ENCODE measurements at regions not wholly inside any gene's neighbourhood (a gene's known extent, or its start where the extent isn't known, plus 50 kb on each side); places are given as distances from the start of the nearest gene placed in this dataset.
"Not testable (repeated sequence)": the region's sequence is repeated elsewhere in the genome, so short reads cannot be mapped to it uniquely, and the experiment has no call there.

DNA sequence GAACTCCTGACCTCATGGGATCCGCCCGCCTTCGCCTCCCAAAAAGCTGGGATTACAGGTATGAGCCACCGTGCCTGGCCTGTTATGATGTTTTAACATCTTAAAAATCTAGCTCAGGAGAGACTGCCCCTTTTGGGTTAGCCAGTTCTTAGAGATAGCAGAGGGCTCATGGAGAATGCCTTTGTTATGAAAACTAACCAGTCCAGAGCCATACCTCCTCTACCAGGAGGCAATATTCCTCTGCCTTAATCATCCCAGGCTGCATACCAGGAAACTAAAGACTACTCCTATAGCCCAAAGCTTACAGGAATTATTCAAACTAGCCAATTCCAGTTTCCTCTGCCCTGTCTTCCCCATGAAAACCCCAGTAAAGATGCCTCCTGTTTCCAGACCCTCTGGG, 96.0 kb upstream of the MDM1 start:
- peak; percentile 70 for DNase-seq

- DNase-seq = peak; percentile 89
Measured at GRCh38 chr12:68428724-68429501, 96.8 kb upstream of the MDM1 start.

GRCh38 chr12:68429696-68430095, 97.5 kb upstream of the MDM1 start:
- no peak for DNase-seq

DNA sequence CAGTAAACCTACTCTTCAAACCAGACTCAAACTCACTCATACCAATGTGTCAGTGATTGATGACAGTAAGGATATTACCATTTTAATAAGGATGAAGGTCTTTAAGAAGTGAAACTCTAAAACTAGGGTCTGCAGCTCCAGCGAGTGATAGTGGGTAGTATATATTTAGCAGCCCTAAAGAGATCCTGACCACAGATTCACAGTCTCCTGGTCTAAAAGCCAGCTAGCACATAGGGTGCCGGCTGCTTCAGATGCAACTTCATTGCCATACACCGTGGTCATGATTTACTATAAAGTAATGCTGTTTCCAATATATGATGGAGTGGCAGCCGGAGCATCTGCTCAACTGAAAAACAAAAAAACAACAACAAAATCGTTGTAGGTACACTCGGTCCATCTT, 99.6 kb upstream of the MDM1 start:
- DNase-seq = no peak

GRCh38 chr12:68432622-68433021, 100.5 kb upstream of the MDM1 start:
- peak; percentile 52 for DNase-seq

GRCh38 chr12:68434391-68435298, 102.5 kb upstream of the MDM1 start:
- no peak for DNase-seq

GRCh38 chr12:68435299-68435637, 103.1 kb upstream of the MDM1 start:
- DNase-seq = no peak

DNA sequence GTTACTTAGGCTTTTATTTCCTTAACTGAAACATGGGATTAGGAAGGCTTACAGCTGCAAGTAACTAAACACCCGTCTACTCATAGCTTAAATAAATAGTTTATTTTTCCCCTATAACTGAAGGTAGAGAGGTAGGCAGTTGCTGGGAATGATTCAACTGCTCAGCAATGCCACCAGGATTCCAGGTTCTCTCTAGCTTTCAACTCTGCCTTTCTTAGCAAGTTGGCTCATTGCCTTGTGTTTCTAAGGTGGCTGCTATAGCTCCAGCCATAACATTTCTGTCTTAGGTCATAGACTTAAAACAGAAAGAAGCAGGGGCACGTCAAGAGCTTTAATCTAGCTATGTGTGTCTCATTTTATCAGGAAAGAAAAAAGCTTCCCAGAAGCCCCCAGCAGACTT, 103.7 kb upstream of the MDM1 start:
- peak; percentile 65 for DNase-seq

- no peak for DNase-seq
Measured at GRCh38 chr12:68438601-68439000, 106.4 kb upstream of the MDM1 start.

DNA sequence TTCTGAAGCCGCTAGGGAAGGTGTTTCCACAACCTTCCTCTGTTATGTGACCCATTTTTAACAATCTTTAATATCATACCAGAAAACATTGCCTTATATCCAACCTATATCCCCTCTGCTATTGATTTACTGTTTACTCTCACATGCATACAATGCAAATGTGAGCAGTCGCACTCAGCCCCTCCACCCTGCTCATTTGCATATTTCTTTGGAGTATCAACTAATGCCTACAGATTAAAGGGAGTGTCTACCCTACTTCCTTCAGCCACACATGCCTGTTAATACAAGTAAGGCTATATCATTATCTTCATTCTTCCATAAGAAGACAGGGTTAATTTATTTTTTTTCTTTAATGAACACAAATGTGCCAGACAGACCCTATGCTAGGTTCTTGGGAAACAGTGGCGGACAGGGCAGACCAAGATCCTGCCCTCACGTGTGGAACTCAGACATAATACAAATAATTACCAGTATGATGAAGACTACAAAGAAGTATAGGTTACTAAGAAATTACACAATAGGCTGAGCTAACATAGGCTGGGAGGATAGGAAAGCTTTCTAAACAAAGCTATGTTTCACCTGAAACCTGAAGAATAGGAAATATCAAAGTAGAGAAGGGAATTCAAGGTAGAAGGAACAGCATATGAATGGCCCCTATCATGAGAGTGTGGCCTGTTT, 107.3 kb upstream of the MDM1 start:
- DNase-seq = no peak

DNA sequence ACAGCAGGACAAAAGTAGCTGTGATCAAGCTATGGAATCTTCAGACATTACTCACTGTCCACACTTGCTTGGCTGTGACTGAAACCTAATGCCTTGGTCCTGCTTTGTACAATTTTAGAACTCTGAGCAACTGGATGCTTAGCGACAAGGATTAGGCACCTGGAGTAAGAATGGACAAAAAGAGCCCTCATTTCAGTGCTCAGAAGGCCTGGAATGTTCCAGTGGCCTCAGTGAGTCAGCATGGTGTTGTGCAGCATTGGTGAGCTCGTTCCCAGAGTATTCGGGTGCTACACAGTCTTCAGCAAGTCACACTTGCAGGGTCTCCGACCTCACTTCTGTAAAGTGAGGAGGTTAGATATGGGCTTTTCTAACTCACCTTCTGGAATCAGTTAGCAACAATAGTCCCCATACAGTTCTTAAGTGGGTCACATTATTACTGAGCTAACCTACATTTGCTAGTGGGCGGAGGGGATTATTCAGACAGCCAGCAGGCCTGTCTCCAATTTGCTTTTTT, 108.0 kb upstream of the MDM1 start:
- peak; percentile 78 for DNase-seq

DNA sequence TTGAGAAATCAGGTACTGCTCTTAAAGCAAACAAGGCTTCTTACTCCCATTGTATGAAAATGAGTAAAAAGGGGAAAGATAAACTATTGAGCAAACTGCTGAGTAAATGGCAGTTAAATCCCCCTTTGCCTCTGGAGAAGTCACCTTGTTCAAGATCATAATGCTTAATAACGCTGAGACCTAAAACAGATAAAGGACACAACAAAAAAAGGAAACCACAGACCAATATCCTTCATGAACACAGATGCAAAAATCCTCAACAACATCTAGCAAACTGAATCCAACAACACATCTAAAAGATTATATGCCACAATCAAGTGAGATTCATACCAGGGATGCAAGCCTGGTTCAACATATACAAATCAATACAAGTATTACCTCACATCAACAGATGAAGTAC, 109.0 kb upstream of the MDM1 start:
- DNase-seq = no peak

- DNase-seq = not testable (repeated sequence)
Measured at GRCh38 chr12:68442353-68442972, 110.3 kb upstream of the MDM1 start.

GRCh38 chr12:68443695-68444094, 111.5 kb upstream of the MDM1 start:
- not testable (repeated sequence) for DNase-seq

GRCh38 chr12:68445824-68446223, 113.7 kb upstream of the MDM1 start:
- peak; percentile 52 for DNase-seq

DNA sequence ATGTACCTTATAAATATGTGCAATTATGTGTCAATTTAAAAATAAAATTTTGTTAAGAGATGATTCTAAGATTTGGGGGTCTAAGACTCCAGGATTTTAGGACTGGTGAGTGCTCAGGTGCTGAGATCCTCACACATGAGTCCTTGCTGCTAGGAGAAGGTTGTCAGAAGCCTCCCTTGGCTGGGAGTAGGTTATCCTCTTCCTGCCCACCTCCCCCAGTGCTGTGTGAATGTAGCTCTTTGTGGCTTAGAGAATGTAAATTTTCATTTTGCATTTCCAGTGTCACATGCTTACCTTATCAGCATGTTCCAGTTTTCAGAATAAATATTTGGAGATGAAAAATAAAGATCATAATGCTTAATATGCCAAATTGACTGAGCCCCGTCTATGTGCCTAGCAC, 114.2 kb upstream of the MDM1 start:
- no peak for DNase-seq

- DNase-seq = no peak
Measured at GRCh38 chr12:68446901-68447796, 115.0 kb upstream of the MDM1 start.

DNA sequence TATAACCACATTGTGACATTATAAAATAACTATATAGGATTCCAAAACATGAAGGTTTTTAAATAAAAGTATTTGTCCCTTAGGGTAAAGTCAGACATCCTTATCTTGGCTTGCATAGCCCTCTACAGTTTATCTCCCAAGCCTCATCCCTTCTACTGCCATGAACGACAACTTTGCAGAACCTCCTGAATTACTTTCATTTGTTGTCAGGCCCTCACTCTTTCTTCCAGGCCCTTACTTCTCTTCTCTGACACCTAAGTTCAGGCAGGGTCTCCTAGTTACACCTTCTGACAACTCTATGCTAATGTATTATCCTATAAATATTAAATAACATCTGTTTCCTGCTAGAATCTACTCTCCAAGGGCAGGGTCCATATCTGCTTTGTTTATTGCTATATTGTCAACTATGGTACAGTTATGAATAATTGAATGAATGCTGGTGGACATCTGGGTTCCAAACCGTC, 115.7 kb upstream of the MDM1 start:
- DNase-seq = no peak

GRCh38 chr12:68449196-68449595, 117.0 kb upstream of the MDM1 start:
- DNase-seq = no peak

DNA sequence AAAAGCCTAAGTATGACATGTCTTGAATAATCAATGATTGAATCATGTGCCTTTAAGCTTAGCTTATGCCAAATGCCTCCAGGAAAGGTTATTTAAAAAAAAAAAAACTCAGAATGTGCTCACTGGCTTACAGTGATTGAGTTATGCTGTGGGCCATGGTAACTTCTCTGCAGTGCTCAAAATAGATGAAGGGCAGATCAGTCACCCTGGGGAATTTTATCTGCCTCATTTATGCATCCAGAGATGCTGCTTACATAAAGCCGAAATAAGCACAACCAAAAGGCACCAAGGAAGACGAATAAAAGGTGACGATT, 118.7 kb upstream of the MDM1 start:
- peak; percentile 13 for DNase-seq

- DNase-seq = peak; percentile 95
Measured at GRCh38 chr12:68451261-68452077, 119.3 kb upstream of the MDM1 start.
